ENCODE measurements at regions not wholly inside any gene's neighbourhood (a gene's known extent, or its start where the extent isn't known, plus 50 kb on each side); places are given as distances from the start of the nearest gene placed in this dataset.
"Not testable (repeated sequence)": the region's sequence is repeated elsewhere in the genome, so short reads cannot be mapped to it uniquely, and the experiment has no call there.

DNA sequence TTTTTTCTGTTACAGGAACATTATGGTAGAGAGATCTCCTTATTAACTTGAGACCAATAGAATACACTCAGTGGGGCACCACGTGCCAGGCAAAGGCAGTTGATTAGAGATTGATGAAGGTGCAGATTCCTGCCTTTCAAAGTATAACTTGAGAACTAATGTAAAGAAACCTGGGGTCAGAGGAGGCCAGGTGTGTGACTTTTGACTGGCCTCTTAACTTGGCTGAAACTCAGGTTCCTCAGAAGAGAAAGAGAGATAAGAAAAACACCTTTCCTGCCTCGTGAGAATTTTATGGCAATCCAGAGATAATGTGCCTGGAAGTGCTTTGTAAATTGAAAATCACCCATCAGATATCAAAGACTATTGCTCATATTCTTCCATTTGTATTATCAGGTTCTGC, 110.7 kb upstream of the GZMB start:
- DNase-seq, result no peak

DNA sequence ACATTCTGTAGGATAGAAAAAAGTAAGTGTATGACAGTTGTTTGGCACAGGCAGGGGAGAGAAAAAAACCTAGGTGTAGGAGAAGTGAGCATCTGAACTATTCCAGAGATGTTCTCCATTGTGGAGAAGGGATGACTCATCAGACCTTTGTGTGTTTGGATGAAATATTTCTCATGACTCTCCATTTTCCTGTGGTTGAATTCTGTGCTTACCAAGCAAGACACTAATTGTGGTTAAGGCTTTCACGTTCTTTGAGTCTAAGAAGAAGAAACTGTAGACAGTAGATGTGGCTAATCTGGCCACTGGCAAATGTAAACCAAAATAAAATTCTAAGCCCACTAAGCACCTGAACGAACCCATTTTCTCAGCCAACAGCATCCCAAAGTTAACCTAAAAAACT, 107.9 kb upstream of the GZMB start:
- DNase-seq, result no peak

DNA sequence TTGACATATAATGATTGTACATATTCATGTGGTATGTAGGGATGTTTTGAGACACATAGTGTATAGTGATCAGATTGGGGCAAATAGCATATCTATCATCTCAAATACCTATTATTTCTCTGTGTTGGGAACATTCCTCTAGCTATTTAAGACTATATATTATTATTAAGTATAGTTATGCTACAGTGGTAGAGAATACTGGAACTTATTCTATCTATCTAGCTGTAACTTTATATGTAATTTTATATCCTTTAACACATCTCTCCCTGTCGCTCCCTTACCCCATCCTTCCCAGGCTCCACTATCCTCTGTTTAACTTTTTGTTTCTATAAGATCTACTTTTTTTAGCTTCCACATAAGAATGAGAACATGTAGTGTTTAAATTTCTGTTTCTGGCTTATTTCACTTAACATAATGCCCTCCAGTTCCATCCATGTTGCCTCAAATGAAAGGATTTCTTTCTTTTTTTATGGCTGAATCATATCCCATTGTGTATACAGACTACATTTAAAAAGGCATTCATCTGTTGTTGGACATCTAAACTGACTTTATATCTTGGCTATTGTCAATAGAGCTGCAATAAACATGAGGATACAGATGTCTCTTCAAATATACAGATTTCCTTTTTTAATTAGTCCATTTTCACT, 102.1 kb upstream of the GZMB start:
- no peak for DNase-seq

DNA sequence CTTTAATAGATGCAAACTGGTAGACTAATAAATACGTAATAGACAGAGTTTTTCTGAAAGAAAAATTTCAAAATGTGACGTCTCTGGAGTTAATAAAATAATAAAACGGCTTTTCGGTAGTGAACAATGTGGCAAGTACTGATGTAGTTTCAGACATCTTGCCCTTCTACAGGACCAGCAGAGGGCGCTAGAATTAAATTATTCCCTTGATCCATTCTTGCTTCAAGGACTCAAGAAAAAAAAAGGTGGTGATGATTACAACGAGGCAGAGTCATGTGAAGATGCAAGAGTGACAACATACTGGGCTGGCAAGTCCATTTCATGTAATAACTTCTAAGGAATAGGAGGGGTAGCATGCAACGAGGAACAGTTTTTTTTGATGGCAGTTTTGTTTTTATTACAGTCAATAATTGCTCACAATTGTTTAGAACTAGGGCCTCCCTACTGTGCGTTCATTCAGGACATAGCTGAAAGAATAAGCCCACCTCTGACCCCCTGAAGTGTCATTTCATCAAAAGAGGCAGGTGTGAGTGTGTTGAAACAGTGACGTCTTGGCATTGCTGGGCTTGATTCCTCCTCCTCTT, 101.0 kb upstream of the GZMB start:
- no peak for DNase-seq

DNA sequence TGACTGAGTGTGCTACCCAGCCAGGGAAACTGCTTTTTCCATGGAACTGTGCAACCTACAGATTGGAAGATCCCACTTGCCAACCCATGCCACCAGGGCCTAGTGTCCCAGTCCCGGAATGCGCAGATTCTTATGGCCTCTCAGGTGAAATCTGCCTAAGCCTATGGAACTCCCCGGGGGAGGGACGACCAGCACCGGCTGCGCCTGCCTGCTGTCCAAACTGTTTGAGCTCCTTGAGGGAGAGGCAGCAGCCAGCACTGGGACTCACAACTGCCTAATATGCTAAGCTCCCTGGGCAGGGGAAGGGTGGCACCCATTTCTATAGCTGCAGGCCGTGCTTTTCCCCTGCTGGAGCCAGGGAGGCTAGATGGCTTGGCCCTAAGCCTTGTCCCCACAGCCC, 92.5 kb upstream of the GZMB start:
- DNase-seq, result no peak

DNA sequence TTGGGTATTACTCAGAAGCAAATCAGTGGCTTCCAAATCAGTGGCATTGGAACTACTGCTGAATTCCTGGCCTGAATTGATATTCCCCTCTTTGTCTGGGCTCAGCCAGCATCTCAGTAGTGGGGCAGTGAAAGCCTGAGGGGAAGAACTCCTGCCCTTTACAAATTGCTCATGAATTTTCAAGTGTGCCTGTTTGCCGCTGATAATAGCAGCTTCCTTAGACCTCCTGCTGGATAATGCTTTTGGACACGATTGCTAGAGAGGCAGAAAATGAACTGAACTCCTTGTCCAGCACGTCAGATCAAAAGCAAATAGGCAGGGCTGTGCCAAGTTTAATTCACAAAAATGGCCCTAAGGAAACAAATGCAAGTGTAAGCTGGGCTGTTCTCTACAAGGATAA, 91.3 kb upstream of the GZMB start:
- no peak for DNase-seq

DNA sequence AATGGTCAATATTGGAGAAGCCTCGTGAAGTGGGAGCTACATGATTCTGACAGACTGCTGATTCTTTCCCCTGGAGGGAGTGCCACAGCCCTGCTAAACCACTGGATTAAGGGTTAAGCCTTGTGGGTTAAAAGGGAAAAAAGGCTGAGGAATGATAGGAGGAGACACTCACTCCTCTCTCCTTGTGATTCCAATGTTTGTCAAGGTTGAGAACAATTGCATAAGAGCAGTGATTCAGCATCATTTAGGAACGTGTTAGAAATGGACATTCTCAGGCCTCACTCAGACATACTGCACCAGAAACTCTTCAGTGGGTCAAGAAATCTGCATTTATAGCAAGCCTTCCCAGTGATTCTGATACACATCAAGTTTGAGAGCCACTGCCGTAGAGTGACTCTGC, 87.8 kb upstream of the GZMB start:
- no peak for DNase-seq

DNA sequence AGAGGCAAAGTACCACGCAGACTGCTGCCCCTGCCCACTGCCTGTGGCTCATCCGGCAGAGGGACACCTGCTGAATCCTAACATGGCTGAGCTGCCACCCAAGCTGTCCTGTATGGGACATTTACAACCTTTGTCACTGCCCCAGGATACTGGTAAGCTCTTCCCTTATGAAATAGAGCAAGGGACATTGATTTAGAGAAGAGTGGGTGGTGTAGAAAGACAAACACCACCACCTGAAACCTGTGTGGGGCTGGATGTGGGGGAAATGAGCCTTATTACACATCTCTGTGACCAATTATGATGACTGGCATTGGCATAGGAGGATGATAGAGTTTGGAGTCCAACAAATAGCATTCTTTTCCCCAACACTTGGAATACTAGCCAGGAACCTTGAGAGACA, 81.2 kb upstream of the GZMB start:
- no peak for DNase-seq

DNA sequence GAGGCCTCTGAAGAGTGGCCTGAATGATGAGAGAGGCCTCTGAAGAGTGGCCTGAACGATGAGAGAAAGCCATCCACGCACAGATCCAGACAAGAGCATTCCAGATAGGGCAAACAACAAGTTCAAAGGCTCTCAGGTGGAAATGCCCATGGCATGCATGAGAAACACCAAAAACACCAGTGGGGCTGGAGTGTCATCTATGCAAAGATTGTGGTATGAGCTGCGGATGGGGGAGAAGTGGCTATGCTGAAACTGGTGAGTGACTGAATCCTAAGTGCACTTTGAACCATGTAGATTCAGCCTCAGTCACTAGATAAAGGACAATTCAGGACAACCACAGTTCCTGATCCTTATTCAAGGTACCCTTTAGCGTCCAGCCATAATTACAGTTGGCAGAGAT, 79.4 kb upstream of the GZMB start:
- DNase-seq, result no peak

DNA sequence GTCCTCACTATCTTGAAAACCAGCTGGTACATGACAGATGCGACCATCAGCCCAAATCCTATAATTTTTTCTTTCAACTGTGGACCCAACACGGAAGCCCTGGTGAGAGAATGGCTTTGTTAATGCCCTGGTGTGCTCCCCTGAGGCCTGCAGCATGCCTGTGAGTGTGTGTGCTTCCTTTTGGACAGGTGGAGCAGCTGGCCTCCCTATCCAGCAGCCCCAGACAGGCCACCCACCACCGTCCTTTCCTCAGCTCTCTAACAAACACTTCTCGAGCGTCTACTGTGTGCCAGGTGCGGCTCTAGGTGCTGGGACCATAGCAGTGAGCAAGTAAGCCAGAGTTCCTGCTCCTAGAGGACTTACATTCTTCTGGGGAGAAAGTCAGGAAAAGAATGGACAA, 78.9 kb upstream of the GZMB start:
- DNase-seq, result no peak

DNA sequence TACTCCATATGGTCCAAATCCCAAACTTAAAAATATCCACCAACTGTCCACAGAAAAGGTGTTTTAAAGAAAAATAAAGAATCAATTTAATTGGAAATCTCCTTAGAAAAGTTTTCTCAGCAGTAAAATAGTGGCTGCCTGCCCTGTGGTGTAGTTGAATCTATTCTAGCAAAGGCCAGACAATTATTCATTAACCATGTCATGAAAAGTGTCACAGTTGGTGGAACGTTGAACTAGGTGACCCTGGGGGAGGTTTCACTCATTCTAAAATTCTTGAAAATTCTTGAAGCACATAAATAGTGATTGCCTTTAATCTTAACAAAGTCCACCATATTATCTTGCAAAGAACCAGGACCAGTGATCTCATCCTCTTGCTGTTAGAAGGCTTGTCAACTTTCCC, 78.4 kb upstream of the GZMB start:
- no peak for DNase-seq

DNA sequence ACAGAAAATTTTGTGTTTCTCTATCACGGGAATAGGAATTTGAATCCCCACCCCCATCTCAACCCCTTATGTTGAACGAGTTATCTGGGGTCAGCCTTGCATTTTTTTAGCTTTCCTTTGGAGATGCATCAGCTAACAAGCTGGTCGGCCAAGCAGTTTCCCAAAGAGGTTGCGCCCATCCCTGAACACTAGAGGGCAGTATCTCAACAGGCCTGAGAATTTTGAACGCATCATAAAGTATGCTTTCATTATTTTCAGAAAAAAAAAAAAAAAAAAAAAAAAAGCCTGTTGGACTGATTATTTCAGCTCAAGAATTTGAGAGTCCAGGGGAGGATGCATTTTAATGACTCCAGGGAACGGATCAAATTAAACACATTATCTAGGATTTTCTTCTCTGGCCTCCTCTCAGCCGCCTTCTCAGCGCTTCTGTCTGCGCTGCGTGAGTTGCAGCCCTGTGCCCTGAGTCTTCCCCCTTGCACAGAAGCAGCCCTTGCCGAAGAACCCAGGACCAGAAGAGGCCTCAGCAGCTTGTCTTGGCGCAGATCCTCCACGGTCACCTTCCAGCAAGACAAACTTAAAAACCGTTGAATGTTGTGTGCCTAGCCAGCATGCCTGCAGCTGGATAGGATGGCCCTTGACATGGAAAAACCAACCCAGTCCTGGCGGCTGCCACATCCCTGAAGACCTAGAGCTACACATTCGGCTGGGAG, 76.6 kb upstream of the GZMB start:
- DNase-seq, result peak; percentile 32

DNA sequence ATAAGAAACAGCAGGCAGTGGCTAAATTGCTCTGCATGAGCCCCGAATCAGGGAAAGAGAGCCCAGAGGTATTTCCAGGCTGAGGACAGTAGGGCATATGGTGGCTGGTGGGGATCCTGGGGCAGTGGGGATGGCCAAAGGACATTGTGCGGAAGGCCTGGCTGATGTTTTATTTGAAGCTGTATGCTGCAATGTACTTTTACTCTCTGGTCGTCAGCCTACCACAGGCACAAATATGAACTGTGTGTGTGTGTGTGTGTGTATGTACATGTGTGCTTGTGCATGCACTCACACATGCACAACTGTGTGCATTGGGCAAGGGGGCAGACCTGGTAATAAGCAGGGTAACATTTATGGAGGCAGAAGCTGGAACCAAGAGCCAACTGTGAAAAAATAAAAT, 74.7 kb upstream of the GZMB start:
- no peak for DNase-seq

DNA sequence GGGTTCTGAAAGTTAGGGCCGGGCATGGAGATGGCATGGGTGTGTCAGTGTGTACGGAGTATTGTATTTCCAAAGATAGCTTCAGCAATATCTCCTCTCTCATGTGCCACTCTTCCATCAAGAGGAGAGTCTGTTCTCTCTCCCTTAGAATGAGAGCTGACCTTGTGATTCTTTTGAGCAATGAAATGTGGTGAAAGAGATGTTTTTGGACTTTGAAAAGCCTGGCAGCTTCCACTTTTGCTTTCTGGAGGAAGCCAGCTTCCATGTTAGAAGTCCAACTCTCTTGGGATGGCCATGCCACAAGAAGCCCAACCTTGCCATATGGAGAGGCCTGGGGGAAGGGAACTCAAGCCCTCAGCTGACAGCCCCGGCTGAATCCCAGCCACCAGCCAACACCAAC, 72.4 kb upstream of the GZMB start:
- no peak for DNase-seq

DNA sequence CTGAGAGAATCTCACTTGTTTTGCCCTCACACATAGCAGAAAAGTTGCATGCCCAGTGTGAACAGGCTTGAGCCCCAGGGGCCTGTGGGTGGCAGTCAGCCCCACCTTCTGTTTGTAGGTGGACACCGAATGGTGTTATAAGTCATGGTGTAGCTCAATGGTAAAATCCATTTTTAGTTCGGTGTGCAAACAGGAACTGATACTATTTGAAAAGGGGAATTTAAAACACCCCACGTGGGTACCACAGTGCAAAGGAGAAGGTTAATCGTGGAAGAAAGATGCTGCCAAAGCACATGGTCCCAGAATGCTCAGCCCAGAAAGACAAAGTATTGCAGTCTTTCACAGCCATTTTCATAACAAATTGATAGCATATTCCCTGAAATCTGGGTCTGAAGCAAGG, 71.8 kb upstream of the GZMB start:
- no peak for DNase-seq

DNA sequence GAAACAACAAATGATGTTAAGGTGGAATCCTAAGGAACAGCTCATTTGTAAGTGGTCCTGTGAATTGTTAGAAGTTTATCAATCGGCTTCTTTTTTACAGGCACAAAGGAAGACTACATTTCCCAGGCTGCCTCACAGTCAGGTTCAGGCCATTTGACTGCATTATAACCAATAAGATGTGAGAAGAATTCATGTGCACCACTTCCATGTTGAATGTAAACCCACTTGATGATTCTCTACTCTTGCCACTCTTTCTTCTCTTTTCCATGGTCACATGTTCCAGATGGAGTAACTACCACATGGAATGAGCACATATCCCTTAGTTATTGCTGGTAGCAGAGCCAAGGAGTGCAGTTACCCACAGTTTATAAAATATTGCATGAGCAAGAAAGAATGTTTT, 67.1 kb upstream of the GZMB start:
- no peak for DNase-seq

DNA sequence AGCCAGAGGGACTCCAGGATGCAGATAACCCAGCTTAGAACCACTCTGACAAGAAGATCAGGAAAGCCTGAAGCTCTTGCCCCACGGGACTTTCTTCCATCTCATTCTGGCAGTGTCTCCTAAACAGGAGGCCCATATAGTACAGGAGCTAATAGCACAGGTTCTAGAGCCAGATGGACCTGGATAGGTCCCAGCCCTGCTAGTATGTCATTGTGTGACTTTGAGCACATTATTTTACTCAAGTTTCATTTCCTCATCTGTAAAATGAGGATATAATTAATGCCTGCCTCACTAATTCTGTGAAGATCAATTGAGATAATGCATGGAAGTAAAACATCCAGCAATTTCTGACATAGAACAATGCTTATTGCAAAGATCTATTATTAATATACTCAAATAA, 66.5 kb upstream of the GZMB start:
- no peak for DNase-seq

DNA sequence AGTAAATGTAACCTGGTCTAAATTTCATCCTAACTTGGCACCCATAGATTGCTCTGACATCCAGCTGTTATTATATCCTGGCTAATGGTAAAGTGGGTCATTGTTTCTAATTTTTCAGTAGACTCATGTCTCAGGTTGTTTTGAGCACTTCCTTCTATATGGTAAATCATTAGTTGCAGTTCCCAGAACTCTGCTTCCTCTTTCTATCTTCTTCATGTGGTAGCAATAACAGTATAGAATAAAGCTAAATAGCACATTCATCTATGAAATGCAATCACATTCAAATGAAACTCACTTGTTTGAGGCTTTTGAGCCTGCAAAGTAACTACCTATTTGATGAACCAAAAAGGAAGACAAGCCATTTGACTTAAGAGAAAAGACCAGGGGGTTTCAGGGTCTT, 65.1 kb upstream of the GZMB start:
- DNase-seq, result no peak

DNA sequence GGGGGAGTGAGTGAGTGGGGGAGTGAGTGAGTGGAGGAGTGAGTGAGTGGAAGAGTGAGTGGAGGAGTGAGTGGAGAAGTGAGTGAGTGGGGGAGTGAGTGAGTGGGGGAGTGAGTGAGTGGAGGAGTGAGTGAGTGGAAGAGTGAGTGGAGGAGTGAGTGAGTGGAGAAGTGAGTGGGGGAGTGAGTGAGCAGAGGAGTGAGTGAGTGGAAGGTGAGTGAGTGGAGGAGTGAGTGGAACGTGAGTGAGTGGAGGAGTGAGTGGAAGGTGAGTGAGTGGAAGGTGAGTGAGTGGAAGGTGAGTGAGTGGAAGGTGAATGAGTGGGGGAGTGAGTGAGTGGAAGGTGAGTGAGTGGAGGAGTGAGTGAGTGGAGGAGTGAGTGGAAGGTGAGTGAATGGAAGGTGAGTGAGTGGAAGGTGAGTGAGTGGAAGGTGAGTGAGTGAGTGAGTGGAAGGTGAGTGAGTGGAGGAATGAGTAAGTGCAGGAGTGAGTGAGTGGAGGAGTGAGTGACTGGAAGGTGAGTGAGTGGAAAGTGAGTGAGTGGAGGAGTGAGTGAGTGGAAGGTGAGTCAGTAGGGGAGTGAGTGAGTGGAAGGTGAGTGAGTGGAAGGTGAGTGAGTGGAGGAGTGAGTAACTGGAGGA, 62.4 kb upstream of the GZMB start:
- not testable (repeated sequence) for DNase-seq

DNA sequence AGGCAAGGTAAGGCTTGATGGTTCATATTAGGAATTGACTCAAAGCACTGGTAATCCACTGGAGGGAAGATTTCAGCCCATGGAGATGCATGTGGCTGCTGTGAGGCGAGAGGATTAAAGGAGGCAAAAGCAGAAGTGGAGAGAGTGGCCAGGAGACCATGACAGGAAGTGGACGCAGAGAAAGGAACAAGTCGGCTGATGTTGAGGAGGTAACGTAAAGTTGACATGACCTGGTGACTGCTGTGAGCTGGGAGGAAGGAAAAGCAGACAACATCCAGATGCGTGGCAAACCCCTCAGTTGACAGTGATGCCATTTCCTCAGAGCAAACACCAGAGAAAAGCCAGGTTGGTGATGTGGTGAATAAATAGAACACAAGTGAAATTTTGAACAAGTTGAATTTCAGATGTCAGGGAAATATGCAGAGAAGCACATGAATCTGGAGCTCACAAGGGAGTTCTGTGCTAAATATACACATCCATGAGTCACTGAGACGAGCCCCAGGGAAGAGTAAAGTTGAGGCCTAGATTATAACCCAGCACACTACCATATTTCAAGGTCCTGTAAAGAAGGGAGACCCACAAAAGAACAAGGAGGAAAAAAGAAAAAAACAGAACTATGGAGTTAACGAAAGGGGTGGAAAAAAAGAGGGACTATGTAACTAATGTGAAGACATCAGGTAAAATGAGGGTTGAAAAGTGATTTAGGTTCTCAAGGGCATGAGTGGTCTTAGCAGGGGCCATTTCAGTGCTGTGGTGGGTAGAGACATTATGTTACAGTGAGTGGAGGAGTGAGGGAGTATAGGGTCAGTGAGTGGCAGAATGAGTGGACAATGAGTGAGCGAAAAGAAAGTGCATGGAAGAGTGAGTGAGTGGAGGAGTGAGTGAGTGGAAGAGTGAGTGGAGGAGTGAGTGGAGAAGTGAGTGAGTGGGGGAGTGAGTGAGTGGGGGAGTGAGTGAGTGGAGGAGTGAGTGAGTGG, 61.6 kb upstream of the GZMB start:
- DNase-seq, result no peak

DNA sequence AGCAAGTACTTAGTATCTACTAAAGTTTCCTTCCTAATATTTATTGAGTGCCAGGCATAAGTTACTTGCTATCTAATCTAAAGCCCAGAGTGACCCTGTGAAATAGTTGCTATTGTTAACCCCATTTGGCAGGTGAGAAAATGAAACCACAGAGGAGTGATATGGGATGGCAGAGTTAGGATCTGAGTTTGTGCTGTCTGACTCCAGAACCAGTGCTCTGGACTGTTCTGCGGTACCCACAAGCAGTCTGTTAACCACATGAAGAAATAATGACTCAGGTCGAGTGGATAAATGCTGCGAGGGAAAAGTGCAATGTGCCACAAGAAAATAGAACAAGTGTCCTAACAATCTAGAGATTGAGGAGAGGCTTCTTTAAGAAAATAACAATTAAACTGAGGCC, 60.7 kb upstream of the GZMB start:
- no peak for DNase-seq

DNA sequence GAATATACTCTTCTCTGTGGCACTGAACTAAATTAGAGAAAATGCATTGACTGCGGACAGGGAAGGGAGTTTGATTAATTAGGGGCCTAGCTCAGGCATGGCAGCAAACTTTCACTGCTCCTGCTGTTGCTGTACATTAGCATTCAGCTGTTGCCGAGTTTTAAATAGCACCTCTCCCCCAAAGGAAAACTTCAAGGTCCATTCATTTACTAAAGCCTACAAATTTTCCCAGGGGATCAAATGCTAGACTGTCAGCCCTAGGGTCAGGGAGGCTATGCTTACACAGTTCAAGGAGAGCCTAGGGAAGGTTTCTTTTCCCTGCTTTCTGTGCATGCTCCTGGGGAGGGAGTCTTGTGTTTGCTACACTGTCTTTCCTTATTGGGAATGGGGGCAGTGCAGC, 60.0 kb upstream of the GZMB start:
- no peak for DNase-seq

DNA sequence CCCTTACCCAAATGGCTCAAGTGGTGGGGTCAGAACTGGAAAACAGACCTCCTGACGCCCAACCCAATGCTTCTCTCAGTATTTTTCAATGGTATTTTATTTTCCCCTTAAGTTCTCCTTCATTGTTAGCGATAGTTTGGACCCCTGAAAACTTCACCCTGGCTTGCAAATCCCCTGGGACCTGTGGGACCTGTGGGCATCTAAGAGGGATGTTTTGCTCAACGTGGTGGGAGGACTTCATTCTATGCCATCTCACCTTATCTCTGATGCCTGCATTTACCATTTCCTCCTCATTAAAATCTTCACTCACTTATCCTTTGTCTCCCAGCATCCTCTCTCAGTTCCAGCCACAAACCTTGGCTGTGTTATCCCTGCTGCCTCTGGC, 59.4 kb upstream of the GZMB start:
- DNase-seq, result no peak
